Tibial nerve (tissue), 4 donors: ENCODE measurements at regions not wholly inside any gene's neighbourhood (a gene's known extent, or its start where the extent isn't known, plus 50 kb on each side); places are given as distances from the start of the nearest gene placed in this dataset.

Experiments used
- DNase-seq, 2 donors: peaks; one replicate each; pipeline ENCODE4 v3.0.0-alpha.2; 2019; ENCODE audit warnings: low spot score in 2 of 2
- H3K27ac ChIP-seq, 4 donors: fragments of 200-600 bp; sonication (generic) in 3 of 4; one replicate each; pipeline ENCODE4 v1.5.1; 2017 to 2019; ENCODE audit warnings: mild to moderate bottlenecking in 1 of 4
- H3K27me3 ChIP-seq, 2 donors: fragments of 200-600 bp; sonication (generic) in 1 of 2; one replicate each; pipeline versions ENCODE4 v1.5.1 to v1.6.0; 2017 to 2019
- H3K36me3 ChIP-seq, 3 donors: fragments of 200-600 bp; sonication (generic); one replicate each; pipeline ENCODE4 v1.5.1; 2018 to 2019
- H3K4me1 ChIP-seq, 4 donors: fragments of 200-600 bp; sonication (generic) in 3 of 4; one replicate each; pipeline ENCODE4 v1.5.1; 2017 to 2019
- H3K4me3 ChIP-seq, 4 donors: fragments of 200-600 bp; sonication (generic) in 3 of 4; one replicate each; pipeline ENCODE4 v1.5.1; 2017 to 2019; ENCODE audit warnings: mild to moderate bottlenecking in 1 of 4, moderate library complexity in 1 of 4
- H3K9me3 ChIP-seq, 4 donors: fragments of 200-600 bp; sonication (generic) in 3 of 4; one replicate each; pipeline ENCODE4 v1.5.1; 2017 to 2019
- EP300 ChIP-seq, 2 donors: sonication (generic); formaldehyde crosslinking; IDR thresholded peaks; one replicate each; pipeline ENCODE4 v1.6.1; 2017; ENCODE audit warnings: antibody characterized with exemption in 2 of 2, mild to moderate bottlenecking in 1 of 2
- POLR2A ChIP-seq, 2 donors: fragments of 450-650 bp; IDR thresholded peaks; one replicate each; pipeline ENCODE4 v1.6.1; 2017; ENCODE audit warnings: antibody characterized with exemption in 2 of 2, mild to moderate bottlenecking in 2 of 2, moderate library complexity in 2 of 2
- WGBS, 2 donors: methylation state at CpG; one replicate each; pipeline ENCODE4 v1.1.5; 2018; 5-methylcytosine and 5-hydroxymethylcytosine counted together
- TF ChIP-seq, protein P1 (sequence below), 5 experiments: fragments of 200-600 bp in 3 of 5; fragments of 450-650 bp in 2 of 5; sonication (generic) in 3 of 5; IDR thresholded peaks; one replicate each; pipeline ENCODE4 v1.5.1; 2016 to 2019; ENCODE audit warnings: antibody characterized with exemption in 5 of 5, mild to moderate bottlenecking in 3 of 5, moderate library complexity in 2 of 5

DNA sequence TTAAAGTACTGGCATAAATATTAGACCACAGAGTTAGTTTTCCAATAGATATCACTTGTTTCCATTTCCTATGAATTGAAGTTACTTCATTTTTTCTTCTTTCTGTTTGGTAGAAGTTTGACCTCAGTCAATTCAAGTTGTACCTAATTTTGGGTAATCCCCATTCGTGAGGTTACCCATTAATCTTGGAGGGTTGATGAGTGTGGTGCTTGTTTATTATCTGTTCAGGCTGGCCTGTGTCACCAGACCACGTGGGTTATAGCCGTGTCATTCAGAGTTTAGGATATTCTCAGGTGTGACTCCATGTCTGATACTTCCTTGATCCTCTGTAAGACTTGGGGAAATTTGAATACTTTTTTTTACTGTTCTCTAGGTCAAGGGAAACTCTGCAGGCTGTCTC is 133.9 kb upstream of the TPK1 start:
- Histone ChIP-seq H3K27ac (no peak overlapping the region), H3K9me3 (no peaks in the 10 kb centered on the region), H3K27me3 (no peaks in the 10 kb centered on the region), H3K4me3 (no peak overlapping the region), H3K36me3 (no peaks in the 10 kb centered on the region), H3K4me1 (no peaks in the 10 kb centered on the region)
- WGBS, 2 donors, result 62 to 67% methylated on average over 3 of the region's 3 CpGs
- DNase-seq, result no peak
- TF ChIP-seq POLR2A (IDR thresholded peaks at IDR 0.05) (no peak), EP300 (IDR thresholded peaks at IDR 0.05) (no peak)

DNA sequence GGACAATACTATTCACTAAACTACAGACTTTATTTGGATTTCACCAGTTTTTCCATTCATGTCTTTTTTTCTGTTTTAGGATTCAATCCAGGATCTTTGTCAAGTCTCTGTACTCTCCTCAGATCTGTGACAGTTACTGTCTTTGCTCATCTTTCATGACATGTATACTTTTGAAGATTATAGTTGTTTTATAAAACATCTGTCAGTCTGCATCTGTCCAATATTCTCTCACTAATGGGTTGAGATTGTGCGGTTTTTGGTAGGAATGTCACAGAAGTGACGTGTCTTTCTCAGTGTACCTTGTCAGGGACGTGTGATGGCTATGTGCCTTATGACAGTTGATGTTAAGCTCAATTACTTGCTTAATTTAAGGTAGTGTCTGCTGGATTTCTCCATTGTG is 124.9 kb upstream of the TPK1 start:
- Histone ChIP-seq H3K9me3 (no peaks in the 10 kb centered on the region), H3K27ac (no peak overlapping the region), H3K36me3 (no peaks in the 10 kb centered on the region), H3K27me3 (no peaks in the 10 kb centered on the region), H3K4me1 (no peaks in the 10 kb centered on the region), H3K4me3 (no peak overlapping the region)
- TF ChIP-seq EP300 (IDR thresholded peaks at IDR 0.05) (no peak), POLR2A (IDR thresholded peaks at IDR 0.05) (no peak)
- TF ChIP-seq, protein P1, sequence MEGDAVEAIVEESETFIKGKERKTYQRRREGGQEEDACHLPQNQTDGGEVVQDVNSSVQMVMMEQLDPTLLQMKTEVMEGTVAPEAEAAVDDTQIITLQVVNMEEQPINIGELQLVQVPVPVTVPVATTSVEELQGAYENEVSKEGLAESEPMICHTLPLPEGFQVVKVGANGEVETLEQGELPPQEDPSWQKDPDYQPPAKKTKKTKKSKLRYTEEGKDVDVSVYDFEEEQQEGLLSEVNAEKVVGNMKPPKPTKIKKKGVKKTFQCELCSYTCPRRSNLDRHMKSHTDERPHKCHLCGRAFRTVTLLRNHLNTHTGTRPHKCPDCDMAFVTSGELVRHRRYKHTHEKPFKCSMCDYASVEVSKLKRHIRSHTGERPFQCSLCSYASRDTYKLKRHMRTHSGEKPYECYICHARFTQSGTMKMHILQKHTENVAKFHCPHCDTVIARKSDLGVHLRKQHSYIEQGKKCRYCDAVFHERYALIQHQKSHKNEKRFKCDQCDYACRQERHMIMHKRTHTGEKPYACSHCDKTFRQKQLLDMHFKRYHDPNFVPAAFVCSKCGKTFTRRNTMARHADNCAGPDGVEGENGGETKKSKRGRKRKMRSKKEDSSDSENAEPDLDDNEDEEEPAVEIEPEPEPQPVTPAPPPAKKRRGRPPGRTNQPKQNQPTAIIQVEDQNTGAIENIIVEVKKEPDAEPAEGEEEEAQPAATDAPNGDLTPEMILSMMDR (IDR thresholded peaks at IDR 0.05), result no peak
- 91 to 93% methylated on average over 3 of the region's 3 CpGs for WGBS, 2 donors
- no peak for DNase-seq

DNA sequence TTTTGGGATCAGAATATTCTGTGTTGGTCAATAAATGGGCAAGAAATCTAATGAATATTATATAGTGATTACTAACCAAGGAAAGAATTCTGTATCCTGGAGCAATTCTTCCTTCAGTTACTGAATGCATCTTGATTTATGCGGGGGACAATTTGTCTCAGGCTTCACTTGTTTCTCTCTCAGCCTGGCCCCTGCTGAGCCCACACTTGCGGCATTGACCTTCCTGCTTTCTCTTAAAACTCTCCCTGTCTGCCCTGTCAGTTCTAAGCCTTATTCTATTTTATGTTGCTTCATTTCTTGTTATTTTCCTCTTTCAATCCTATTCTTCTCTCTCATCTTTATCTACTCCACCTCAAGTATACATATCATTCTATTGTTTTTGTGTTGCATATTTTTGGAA is 122.1 kb upstream of the TPK1 start:
- no peaks in the 10 kb centered on the region for H3K4me1 ChIP-seq
- no peaks in the 10 kb centered on the region for H3K36me3 ChIP-seq
- no peak overlapping the region for H3K27ac ChIP-seq
- no peaks in the 10 kb centered on the region for H3K9me3 ChIP-seq
- no peak for DNase-seq
- WGBS, 2 donors, result 34 to 40% methylated on average over 2 of the region's 2 CpGs
- no peak overlapping the region for H3K4me3 ChIP-seq
- TF ChIP-seq EP300 (IDR thresholded peaks at IDR 0.05) (no peak), POLR2A (IDR thresholded peaks at IDR 0.05) (no peak)
- TF ChIP-seq, protein P1 (IDR thresholded peaks at IDR 0.05), result no peak
- no peaks in the 10 kb centered on the region for H3K27me3 ChIP-seq

DNA sequence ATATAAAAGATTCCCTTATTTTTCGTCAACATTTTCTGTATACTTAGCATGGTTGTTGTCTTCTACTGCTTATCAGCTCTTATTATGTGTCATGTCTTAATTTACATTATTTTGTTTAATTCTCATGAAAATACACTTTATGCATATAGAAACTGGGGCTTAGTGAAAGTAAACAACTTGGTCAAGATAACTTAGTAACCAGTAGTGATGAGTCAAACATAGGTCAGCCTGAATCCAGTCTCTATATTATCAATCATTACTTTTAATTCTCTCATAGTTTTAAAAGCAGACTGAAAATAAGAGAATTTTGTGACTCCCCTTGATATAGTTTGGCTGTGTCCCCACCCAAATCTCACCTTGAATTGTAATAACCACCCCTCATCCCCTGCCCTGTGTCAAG is 119.6 kb upstream of the TPK1 start:
- no peaks in the 10 kb centered on the region for H3K4me1 ChIP-seq
- H3K27me3 ChIP-seq, result no peaks in the 10 kb centered on the region
- H3K27ac ChIP-seq, result no peak overlapping the region
- H3K36me3 ChIP-seq, result no peaks in the 10 kb centered on the region
- no peak for DNase-seq
- TF ChIP-seq, protein P1 (IDR thresholded peaks at IDR 0.05), result no peak
- TF ChIP-seq POLR2A (IDR thresholded peaks at IDR 0.05) (no peak), EP300 (IDR thresholded peaks at IDR 0.05) (no peak)
- 86 to 93% methylated on average over 1 of the region's 1 CpG for WGBS, 2 donors
- H3K4me3 ChIP-seq, result no peak overlapping the region
- H3K9me3 ChIP-seq, result no peaks in the 10 kb centered on the region

DNA sequence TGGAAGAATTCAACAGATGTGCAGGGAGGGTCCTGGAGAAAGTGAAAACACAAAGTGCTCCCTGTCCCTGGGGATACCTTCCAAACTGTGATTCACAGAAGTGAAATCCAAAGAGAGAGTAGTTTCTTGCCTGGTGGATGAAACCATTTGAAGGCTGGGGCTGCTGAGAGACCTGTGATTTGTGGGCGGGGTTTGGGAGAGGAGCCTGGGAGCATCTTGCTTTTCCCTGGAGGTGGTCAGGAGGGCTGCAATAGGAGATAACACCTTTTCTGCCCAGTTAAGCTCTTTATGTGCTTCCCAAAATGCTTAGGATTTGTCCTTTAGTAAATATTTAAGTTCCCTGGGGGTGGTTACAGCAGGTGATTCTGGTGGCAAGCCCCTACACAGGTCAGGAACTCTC is 105.3 kb upstream of the TPK1 start:
- Histone ChIP-seq H3K4me3 (no peak overlapping the region), H3K9me3 (no peaks in the 10 kb centered on the region), H3K36me3 (no peaks in the 10 kb centered on the region), H3K4me1 (no peaks in the 10 kb centered on the region), H3K27me3 (no peaks in the 10 kb centered on the region), H3K27ac (no peak overlapping the region)
- 81 to 86% methylated on average over 1 of the region's 1 CpG for WGBS, 2 donors
- TF ChIP-seq, protein P1 (IDR thresholded peaks at IDR 0.05), result no peak
- TF ChIP-seq POLR2A (IDR thresholded peaks at IDR 0.05) (no peak), EP300 (IDR thresholded peaks at IDR 0.05) (no peak)
- DNase-seq, result no peak

DNA sequence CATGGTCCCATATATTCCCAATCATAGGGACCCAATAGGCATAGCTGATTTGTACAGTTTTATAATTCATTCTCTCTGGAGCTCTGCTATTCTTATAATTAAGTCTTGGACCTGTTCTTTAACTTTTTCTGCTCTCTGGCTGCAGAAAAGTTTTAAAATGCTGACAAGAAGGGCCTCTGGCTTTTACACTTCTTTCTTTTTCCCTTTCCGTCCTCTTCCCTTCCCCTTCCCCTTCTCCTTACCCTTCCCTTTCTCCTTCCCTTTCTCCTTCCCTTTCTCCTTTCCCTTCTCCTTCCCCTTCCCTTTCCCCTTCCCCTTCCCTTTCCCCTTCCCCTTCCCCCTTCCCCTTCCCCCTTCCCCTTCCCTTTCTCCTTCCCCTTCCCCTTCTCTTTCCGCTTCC is 101.3 kb upstream of the TPK1 start:
- no peaks in the 10 kb centered on the region for H3K9me3 ChIP-seq
- WGBS, 2 donors, result 43 to 44% methylated on average over 2 of the region's 2 CpGs

More for the DNA sequence above, 101.3 kb upstream of the TPK1 start:
- no peaks in the 10 kb centered on the region for H3K36me3 ChIP-seq
- H3K4me1 ChIP-seq, result no peaks in the 10 kb centered on the region
- DNase-seq, result no peak
- no peak overlapping the region for H3K27ac ChIP-seq
- H3K4me3 ChIP-seq, result no peak overlapping the region
- TF ChIP-seq EP300 (IDR thresholded peaks at IDR 0.05), result no peak
- no peaks in the 10 kb centered on the region for H3K27me3 ChIP-seq
